ENCODE measurements at regions not wholly inside any gene's neighbourhood (a gene's known extent, or its start where the extent isn't known, plus 50 kb on each side); places are given as distances from the start of the nearest gene placed in this dataset.

GRCh38 chr4:176479767-176480166 is 160.0 kb downstream of the SPCS3 start:
- H3K4me1 ChIP-seq (ENCODE audit: control insufficient read depth in 1 of 2, low read depth in 2 of 2), result no peaks in the 10 kb centered on the region
- no peaks in the 10 kb centered on the region for H3K9me3 ChIP-seq
- no peaks in the 10 kb centered on the region for H3K36me3 ChIP-seq
- H3K4me3 ChIP-seq, result no peak overlapping the region
- no peaks in the 10 kb centered on the region for H3K27me3 ChIP-seq (replicated peaks; ENCODE audit: insufficient read depth)
- DNase-seq (ENCODE audit: low spot score), result no peak
- H3K27ac ChIP-seq, result no peak overlapping the region
- TF ChIP-seq CTCF (IDR thresholded peaks at IDR 0.05), result no peak
- no peak for ATAC-seq (ENCODE audit: insufficient number of reproducible peaks, low FRiP score, low read depth)

GRCh38 chr4:176482972-176483371 is 163.2 kb downstream of the SPCS3 start:
- DNase-seq (ENCODE audit: low spot score), result no peak
- no peak for ATAC-seq (ENCODE audit: insufficient number of reproducible peaks, low FRiP score, low read depth)
- Histone ChIP-seq H3K27me3 (replicated peaks; ENCODE audit: insufficient read depth) (no peaks in the 10 kb centered on the region), H3K27ac (no peak overlapping the region), H3K4me1 (ENCODE audit: control insufficient read depth in 1 of 2, low read depth in 2 of 2) (no peaks in the 10 kb centered on the region), H3K9me3 (no peaks in the 10 kb centered on the region), H3K4me3 (no peak overlapping the region), H3K36me3 (no peaks in the 10 kb centered on the region)
- TF ChIP-seq CTCF (IDR thresholded peaks at IDR 0.05), result no peak

GRCh38 chr4:176484301-176484984 is 164.7 kb downstream of the SPCS3 start:
- DNase-seq (ENCODE audit: low spot score) (no peak), ATAC-seq (ENCODE audit: insufficient number of reproducible peaks, low FRiP score, low read depth) (no peak)
- TF ChIP-seq CTCF (IDR thresholded peaks at IDR 0.05), result no peak

GRCh38 chr4:176489001-176489400 is 169.2 kb downstream of the SPCS3 start:
- no peak for TF ChIP-seq CTCF (IDR thresholded peaks at IDR 0.05)
- ATAC-seq (ENCODE audit: insufficient number of reproducible peaks, low FRiP score, low read depth) (no peak), DNase-seq (ENCODE audit: low spot score) (no peak)
- Histone ChIP-seq H3K4me1 (ENCODE audit: control insufficient read depth in 1 of 2, low read depth in 2 of 2) (no peaks in the 10 kb centered on the region), H3K9me3 (no peaks in the 10 kb centered on the region), H3K27ac (no peak overlapping the region), H3K4me3 (no peak overlapping the region), H3K36me3 (no peaks in the 10 kb centered on the region), H3K27me3 (replicated peaks; ENCODE audit: insufficient read depth) (no peaks in the 10 kb centered on the region)

More at GRCh38 chr4:176484301-176484984, 164.7 kb downstream of the SPCS3 start:
- Histone ChIP-seq H3K36me3 (no peaks in the 10 kb centered on the region), H3K4me1 (ENCODE audit: control insufficient read depth in 1 of 2, low read depth in 2 of 2) (no peaks in the 10 kb centered on the region), H3K9me3 (no peaks in the 10 kb centered on the region), H3K27ac (no peak overlapping the region), H3K4me3 (no peak overlapping the region), H3K27me3 (replicated peaks; ENCODE audit: insufficient read depth) (no peaks in the 10 kb centered on the region)

GRCh38 chr4:176492646-176493302 is 173.0 kb downstream of the SPCS3 start:
- H3K36me3 ChIP-seq, result no peaks in the 10 kb centered on the region
- no peak overlapping the region for H3K27ac ChIP-seq
- ATAC-seq (ENCODE audit: insufficient number of reproducible peaks, low FRiP score, low read depth) (no peak), DNase-seq (ENCODE audit: low spot score) (no peak)
- no peaks in the 10 kb centered on the region for H3K4me1 ChIP-seq (ENCODE audit: control insufficient read depth in 1 of 2, low read depth in 2 of 2)
- TF ChIP-seq CTCF (IDR thresholded peaks at IDR 0.05), result no peak
- no peaks in the 10 kb centered on the region for H3K9me3 ChIP-seq
- H3K27me3 ChIP-seq (replicated peaks; ENCODE audit: insufficient read depth), result no peaks in the 10 kb centered on the region
- no peak overlapping the region for H3K4me3 ChIP-seq
